Kidney (tissue), 13 donors: ENCODE measurements at regions not wholly inside any gene's neighbourhood (a gene's known extent, or its start where the extent isn't known, plus 50 kb on each side); places are given as distances from the start of the nearest gene placed in this dataset.

Experiments used
- DNase-seq, 5 donors: peaks; one replicate each; pipeline ENCODE4 v3.0.0-alpha.2; 2013 to 2020
- FAIRE-seq: peaks from 2 replicates; lab custom pipeline; 2012; peaks lifted over from hg19 to GRCh38; lab: Jason Lieb, UNC
- H3K27ac ChIP-seq, 2 donors: one replicate each; pipeline ENCODE4 v1.7.0; 2013; ENCODE audit warnings: low read depth in 2 of 2, low read length in 2 of 2, inconsistent platforms in 1 of 2
- H3K27me3 ChIP-seq: one replicate; pipeline ENCODE4 v1.7.1; 2013; ENCODE audit warnings: low read length, inconsistent platforms; ENCODE audit not compliant: control insufficient read depth, insufficient read depth
- H3K36me3 ChIP-seq, 3 donors: one replicate each; pipeline versions ENCODE4 v1.7.0 to v1.7.1; 2013; ENCODE audit warnings: low read length in 3 of 3, control low read depth in 1 of 3, inconsistent platforms in 1 of 3; ENCODE audit not compliant: insufficient read depth in 3 of 3, control insufficient read depth in 2 of 3
- H3K4me1 ChIP-seq, 3 donors: one replicate each; pipeline versions ENCODE4 v1.7.0 to v1.7.1; 2013; ENCODE audit warnings: low read length in 3 of 3, inconsistent platforms in 1 of 3, low read depth in 1 of 3; ENCODE audit not compliant: control insufficient read depth in 2 of 3, insufficient read depth in 2 of 3
- H3K4me3 ChIP-seq, 3 donors: one replicate each; pipeline versions ENCODE4 v1.7.0 to v1.8.1; 2013; ENCODE audit warnings: low read length in 3 of 3, control low read depth in 1 of 3, inconsistent platforms in 1 of 3
- H3K9ac ChIP-seq, 3 donors: one replicate each; pipeline versions ENCODE4 v1.7.0 to v1.7.1; 2013; ENCODE audit warnings: low read length in 3 of 3, control low read depth in 1 of 3, inconsistent platforms in 1 of 3
- H3K9me3 ChIP-seq, 3 donors: one replicate each; pipeline versions ENCODE4 v1.7.0 to v1.7.1; 2013; ENCODE audit warnings: low read length in 3 of 3, control low read depth in 1 of 3, inconsistent platforms in 1 of 3; ENCODE audit not compliant: control insufficient read depth in 2 of 3, insufficient read depth in 1 of 3
- CTCF ChIP-seq: IDR thresholded peaks from 3 replicates; pipeline ENCODE4 v1.5.1; 2012; ENCODE audit warnings: mild to moderate bottlenecking, moderate library complexity, borderline replicate concordance; ENCODE audit not compliant: insufficient read depth; ENCODE audit errors: extremely low read depth
- intact Hi-C: fragments of 100-400 bp; cut with DNase I; formaldehyde crosslinking; loops from one replicate; pipeline ENCODE4 v1.11.1; 2022
- donor health status: control.
- donor health status: control.
- donor health status: control.
- donor health status: control.
- donor health status: control.
- donor health status: DM: yes; HTN: yes; CAD: no.
- donor health status: Normal renal cell carcinoma (clear cell type).

- Histone ChIP-seq H3K4me3 (no peak overlapping the region), H3K9ac (no peak overlapping the region), H3K36me3 (no peaks in the 10 kb centered on the region), H3K27me3 (no peaks in the 10 kb centered on the region), H3K9me3 (no peaks in the 10 kb centered on the region), H3K27ac (no peak overlapping the region), H3K4me1 (no peaks in the 10 kb centered on the region)
- DNase-seq, result no peak
- intact Hi-C loops, result no loop called here
- no peak for FAIRE-seq
- TF ChIP-seq CTCF, result no peak
These were observed 648.3 kb upstream of the PHF14 start for GRCh38 chr7:10325395-10325794.

DNA sequence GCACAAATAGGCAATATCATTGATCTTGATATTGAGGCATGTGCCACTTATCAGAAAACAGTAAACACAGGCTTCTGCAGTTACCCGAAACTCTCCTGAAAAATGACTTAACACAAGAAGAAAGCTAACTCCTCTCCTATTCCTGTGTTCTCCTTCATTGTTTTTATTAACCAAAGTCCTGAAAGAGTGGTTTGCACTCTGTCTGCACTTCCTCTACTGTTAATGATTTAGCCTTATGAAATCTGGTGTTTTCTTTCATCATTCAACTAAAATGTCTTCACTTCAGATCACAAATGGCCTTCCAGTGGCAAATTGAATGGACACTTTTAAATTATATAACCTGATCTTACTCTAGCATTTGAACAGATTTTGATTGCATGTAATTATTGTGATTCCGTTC, 630.6 kb upstream of the PHF14 start:
- H3K4me3 ChIP-seq, result no peak overlapping the region
- intact Hi-C loops, result no loop called here
- DNase-seq (peak in 1 of 5 donors; percentile 17), FAIRE-seq (no peak)
- H3K27me3 ChIP-seq, result no peaks in the 10 kb centered on the region
- no peak for TF ChIP-seq CTCF
- no peak overlapping the region for H3K27ac ChIP-seq
- no peaks in the 10 kb centered on the region for H3K4me1 ChIP-seq
- H3K36me3 ChIP-seq, result no peaks in the 10 kb centered on the region
- no peaks in the 10 kb centered on the region for H3K9me3 ChIP-seq
- no peak overlapping the region for H3K9ac ChIP-seq

DNA sequence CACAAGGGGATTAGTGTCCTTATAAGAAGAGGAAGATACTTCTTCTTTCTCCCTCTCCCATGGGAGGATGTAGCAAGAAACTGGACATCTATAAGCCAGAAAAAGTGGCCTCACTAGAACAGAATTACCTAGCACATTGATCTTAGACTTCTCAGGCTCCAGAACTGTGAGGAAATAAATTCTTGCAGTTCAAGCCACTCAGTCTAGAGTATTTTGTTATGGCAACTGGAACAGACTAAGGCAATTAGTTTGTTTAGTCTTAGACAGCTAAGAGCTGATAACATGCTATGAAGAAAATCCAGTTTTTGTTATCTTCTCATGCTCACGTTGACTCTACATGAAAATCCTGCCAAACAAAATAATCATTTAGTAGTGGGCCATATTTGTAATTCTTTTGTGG, 627.6 kb upstream of the PHF14 start:
- Histone ChIP-seq H3K9ac (no peak overlapping the region), H3K9me3 (no peaks in the 10 kb centered on the region), H3K27me3 (no peaks in the 10 kb centered on the region), H3K4me1 (no peaks in the 10 kb centered on the region), H3K36me3 (no peaks in the 10 kb centered on the region), H3K27ac (no peak overlapping the region), H3K4me3 (no peak overlapping the region)
- no peak for TF ChIP-seq CTCF
- intact Hi-C loops, result no loop called here
- DNase-seq (no peak), FAIRE-seq (no peak)

DNA sequence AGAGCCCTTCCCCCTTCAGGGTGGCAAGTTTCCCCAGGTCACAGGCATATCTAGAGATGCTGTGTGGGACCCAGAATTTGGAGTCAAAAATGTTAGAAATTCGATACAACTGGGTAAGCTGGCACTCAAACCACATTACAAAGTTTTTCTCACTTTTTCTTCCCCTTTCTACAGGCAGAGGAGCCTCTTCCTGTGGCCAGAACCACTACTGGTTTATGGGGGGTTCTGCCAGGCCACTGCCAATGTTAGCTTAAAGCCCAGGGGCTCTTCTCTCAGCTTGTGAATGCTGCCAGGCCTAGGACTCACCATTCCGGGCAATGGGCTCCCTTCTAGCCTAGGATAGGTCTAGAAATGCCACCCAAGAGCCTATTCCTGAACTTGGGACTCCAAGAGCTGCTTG, 617.9 kb upstream of the PHF14 start:
- no peak for FAIRE-seq
- intact Hi-C loops, result no loop called here

More for the DNA sequence above, 617.9 kb upstream of the PHF14 start:
- H3K9me3 ChIP-seq, result peaks cover 0 to 8% (median 0%) of the 10 kb centered on the region in 3 donors
- no peak for TF ChIP-seq CTCF
- no peaks in the 10 kb centered on the region for H3K4me1 ChIP-seq
- H3K36me3 ChIP-seq, result no peaks in the 10 kb centered on the region
- no peak overlapping the region for H3K9ac ChIP-seq
- no peak overlapping the region for H3K4me3 ChIP-seq
- H3K27me3 ChIP-seq, result no peaks in the 10 kb centered on the region
- no peak overlapping the region for H3K27ac ChIP-seq
- DNase-seq, result no peak
